HL-60 (cell line): ENCODE measurements at regions not wholly inside any gene's neighbourhood (a gene's known extent, or its start where the extent isn't known, plus 50 kb on each side); places are given as distances from the start of the nearest gene placed in this dataset.

Source experiments
- CTCF ChIP-seq: IDR thresholded peaks from one replicate; pipeline ENCODE4 v1.5.1; 2011; ENCODE audit warnings: low read length, control low read depth, inconsistent platforms; ENCODE audit not compliant: insufficient read depth
- GABPA ChIP-seq: IDR thresholded peaks from 2 replicates; pipeline ENCODE4 v1.6.1; 2012; ENCODE audit warnings: low read depth
- POLR2AphosphoS5 ChIP-seq: IDR thresholded peaks from 2 replicates; pipeline ENCODE4 v1.6.1; 2012; ENCODE audit warnings: low read depth
- SPI1 ChIP-seq: IDR thresholded peaks from 2 replicates; pipeline ENCODE4 v1.6.1; 2012; ENCODE audit warnings: low read depth, mild to moderate bottlenecking, borderline replicate concordance
- TF ChIP-seq, protein P1 (sequence below): IDR thresholded peaks from 2 replicates; pipeline ENCODE4 v1.6.1; 2012; ENCODE audit warnings: low read depth; ENCODE audit not compliant: insufficient replicate concordance

- no peak for TF ChIP-seq POLR2AphosphoS5
- TF ChIP-seq CTCF: no peak
- TF ChIP-seq GABPA: no peak
- TF ChIP-seq, protein P1, sequence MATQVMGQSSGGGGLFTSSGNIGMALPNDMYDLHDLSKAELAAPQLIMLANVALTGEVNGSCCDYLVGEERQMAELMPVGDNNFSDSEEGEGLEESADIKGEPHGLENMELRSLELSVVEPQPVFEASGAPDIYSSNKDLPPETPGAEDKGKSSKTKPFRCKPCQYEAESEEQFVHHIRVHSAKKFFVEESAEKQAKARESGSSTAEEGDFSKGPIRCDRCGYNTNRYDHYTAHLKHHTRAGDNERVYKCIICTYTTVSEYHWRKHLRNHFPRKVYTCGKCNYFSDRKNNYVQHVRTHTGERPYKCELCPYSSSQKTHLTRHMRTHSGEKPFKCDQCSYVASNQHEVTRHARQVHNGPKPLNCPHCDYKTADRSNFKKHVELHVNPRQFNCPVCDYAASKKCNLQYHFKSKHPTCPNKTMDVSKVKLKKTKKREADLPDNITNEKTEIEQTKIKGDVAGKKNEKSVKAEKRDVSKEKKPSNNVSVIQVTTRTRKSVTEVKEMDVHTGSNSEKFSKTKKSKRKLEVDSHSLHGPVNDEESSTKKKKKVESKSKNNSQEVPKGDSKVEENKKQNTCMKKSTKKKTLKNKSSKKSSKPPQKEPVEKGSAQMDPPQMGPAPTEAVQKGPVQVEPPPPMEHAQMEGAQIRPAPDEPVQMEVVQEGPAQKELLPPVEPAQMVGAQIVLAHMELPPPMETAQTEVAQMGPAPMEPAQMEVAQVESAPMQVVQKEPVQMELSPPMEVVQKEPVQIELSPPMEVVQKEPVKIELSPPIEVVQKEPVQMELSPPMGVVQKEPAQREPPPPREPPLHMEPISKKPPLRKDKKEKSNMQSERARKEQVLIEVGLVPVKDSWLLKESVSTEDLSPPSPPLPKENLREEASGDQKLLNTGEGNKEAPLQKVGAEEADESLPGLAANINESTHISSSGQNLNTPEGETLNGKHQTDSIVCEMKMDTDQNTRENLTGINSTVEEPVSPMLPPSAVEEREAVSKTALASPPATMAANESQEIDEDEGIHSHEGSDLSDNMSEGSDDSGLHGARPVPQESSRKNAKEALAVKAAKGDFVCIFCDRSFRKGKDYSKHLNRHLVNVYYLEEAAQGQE: no peak
- TF ChIP-seq SPI1: no peak
Measured at GRCh38 chrX:39174772-39175417, 373.6 kb downstream of the MID1IP1 start.
